Mesothelial cell of epicardium (in vitro differentiated cells): ENCODE measurements at regions not wholly inside any gene's neighbourhood (a gene's known extent, or its start where the extent isn't known, plus 50 kb on each side); places are given as distances from the start of the nearest gene placed in this dataset.

Experiments used
- DNase-seq, 2 experiments: peaks; one replicate each; pipeline ENCODE4 v3.0.0; 2021; ENCODE audit warnings: low spot score in 2 of 2; ENCODE audit not compliant: unreplicated experiment in 2 of 2
- H3K27ac Mint-ChIP-seq: 2 replicates; pipeline ENCODE4 v1.8.0; 2021; ENCODE audit warnings: mixed read lengths
- H3K27me3 Mint-ChIP-seq: 2 replicates; pipeline ENCODE4 v1.8.0; 2021; ENCODE audit warnings: low read depth, mixed read lengths
- H3K36me3 Mint-ChIP-seq: 2 replicates; pipeline ENCODE4 v1.8.0; 2021; ENCODE audit warnings: mixed read lengths
- H3K4me1 Mint-ChIP-seq: 2 replicates; pipeline ENCODE4 v1.8.0; 2021; ENCODE audit warnings: mixed read lengths
- H3K4me3 Mint-ChIP-seq: 2 replicates; pipeline ENCODE4 v1.8.0; 2021; ENCODE audit warnings: mild to moderate bottlenecking, moderate library complexity, mixed read lengths
- H3K9me3 Mint-ChIP-seq: 2 replicates; pipeline ENCODE4 v1.8.0; 2021; ENCODE audit warnings: mixed read lengths
- TF ChIP-seq, protein P1 (sequence below): fragments of 200-600 bp; sonication (generic); IDR thresholded peaks from one replicate; pipeline ENCODE4 v1.5.0; 2021; ENCODE audit warnings: antibody characterized with exemption; ENCODE audit not compliant: unreplicated experiment

- H3K9me3 Mint-ChIP-seq = peaks cover 11% of the 10 kb centered on the region
- peaks cover 14% of the 10 kb centered on the region for H3K4me1 Mint-ChIP-seq
- no peak overlapping the region for H3K27ac Mint-ChIP-seq
- H3K27me3 Mint-ChIP-seq = no peaks in the 10 kb centered on the region
- no peak for DNase-seq
- H3K4me3 Mint-ChIP-seq = no peak overlapping the region
- H3K36me3 Mint-ChIP-seq = peaks cover 3% of the 10 kb centered on the region
- TF ChIP-seq, protein P1, sequence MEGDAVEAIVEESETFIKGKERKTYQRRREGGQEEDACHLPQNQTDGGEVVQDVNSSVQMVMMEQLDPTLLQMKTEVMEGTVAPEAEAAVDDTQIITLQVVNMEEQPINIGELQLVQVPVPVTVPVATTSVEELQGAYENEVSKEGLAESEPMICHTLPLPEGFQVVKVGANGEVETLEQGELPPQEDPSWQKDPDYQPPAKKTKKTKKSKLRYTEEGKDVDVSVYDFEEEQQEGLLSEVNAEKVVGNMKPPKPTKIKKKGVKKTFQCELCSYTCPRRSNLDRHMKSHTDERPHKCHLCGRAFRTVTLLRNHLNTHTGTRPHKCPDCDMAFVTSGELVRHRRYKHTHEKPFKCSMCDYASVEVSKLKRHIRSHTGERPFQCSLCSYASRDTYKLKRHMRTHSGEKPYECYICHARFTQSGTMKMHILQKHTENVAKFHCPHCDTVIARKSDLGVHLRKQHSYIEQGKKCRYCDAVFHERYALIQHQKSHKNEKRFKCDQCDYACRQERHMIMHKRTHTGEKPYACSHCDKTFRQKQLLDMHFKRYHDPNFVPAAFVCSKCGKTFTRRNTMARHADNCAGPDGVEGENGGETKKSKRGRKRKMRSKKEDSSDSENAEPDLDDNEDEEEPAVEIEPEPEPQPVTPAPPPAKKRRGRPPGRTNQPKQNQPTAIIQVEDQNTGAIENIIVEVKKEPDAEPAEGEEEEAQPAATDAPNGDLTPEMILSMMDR = no peak
Observed at GRCh38 chr22:34570408-34570807, 495.6 kb upstream of the ISX start.

DNA sequence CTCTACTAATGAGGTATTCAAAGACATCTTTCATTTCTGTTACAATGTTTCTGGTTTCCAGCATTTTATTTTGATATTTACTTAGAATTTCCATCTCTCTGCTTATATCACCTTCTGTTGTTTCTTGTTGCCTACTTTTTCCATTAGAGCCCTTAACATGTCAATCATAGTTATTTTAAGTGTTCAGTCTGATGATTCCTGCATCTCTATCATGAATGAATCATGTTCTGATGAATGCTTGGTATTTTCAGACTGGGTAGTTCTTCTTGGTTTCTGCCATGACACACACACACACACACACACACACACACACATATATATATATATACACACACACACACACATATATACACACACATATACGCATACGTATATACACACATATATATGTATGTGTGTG, 486.4 kb upstream of the ISX start:
- H3K27me3 Mint-ChIP-seq = no peaks in the 10 kb centered on the region
- no peak overlapping the region for H3K27ac Mint-ChIP-seq
- no peaks in the 10 kb centered on the region for H3K4me1 Mint-ChIP-seq
- TF ChIP-seq, protein P1 = no peak
- peaks cover 20% of the 10 kb centered on the region for H3K9me3 Mint-ChIP-seq
- H3K4me3 Mint-ChIP-seq = no peak overlapping the region
- DNase-seq = no peak
- no peaks in the 10 kb centered on the region for H3K36me3 Mint-ChIP-seq

DNA sequence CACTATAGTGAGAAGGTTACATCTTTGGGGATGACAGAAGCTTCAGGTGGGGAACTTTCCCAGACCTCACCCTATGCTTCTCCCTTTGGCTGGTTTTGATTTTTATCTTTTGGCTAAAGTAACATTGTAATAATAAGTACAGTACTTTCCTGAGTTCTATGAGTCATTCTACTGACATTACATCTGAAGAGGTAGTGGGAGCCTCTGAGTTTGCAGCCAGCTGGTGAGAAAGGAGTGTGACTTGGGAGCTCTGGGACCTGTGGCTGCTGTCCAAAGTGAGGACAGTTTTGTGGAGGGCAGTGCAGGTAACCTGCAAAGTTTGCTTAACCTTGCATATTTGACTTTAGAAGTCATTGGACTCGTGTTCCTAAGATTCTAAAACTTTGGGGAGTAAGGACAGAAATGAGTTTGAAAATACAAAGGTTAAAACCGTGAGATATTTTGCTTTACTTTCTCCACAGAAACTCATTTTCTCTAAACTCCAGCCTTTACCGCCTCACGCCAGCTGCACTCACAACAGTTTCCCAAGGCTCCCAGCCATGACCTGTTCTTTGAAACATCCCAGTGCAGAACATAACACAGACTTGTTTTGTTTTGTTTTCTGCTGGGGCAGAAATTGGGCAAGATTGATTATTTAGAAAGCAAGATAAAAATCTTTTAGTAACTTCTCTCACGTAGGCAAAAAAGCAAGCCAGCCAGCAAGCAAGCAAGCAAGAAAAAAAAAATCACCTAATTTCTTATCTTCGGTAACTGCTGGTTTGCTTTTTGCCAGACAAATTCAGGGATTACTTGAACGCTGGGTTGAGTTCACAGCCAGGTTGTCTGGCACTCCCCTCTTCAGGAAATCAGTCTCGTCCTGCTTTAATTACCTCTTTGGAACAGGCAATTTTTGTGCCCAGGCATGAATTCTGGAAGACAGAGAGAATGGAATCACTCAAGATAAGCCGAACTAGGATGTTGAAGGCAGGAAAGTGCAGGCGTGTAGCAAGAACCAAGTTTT, 478.3 kb upstream of the ISX start:
- Mint-ChIP-seq H3K4me1 (peaks cover 33% of the 10 kb centered on the region), H3K4me3 (peak overlapping the region; percentile 11), H3K36me3 (no peaks in the 10 kb centered on the region), H3K27me3 (no peaks in the 10 kb centered on the region), H3K9me3 (peaks cover 9% of the 10 kb centered on the region), H3K27ac (peak overlapping the region; percentile 88)
- no peak for DNase-seq
- TF ChIP-seq, protein P1 = no peak

- H3K27me3 Mint-ChIP-seq = no peaks in the 10 kb centered on the region
- H3K36me3 Mint-ChIP-seq = no peaks in the 10 kb centered on the region
- H3K9me3 Mint-ChIP-seq = no peaks in the 10 kb centered on the region
- peaks cover 33% of the 10 kb centered on the region for H3K4me1 Mint-ChIP-seq
- TF ChIP-seq, protein P1 = no peak
- H3K27ac Mint-ChIP-seq = no peak overlapping the region
- H3K4me3 Mint-ChIP-seq = no peak overlapping the region
- DNase-seq = no peak
Observed at GRCh38 chr22:34588871-34589545, 476.9 kb upstream of the ISX start.

- Mint-ChIP-seq H3K4me3 (no peak overlapping the region), H3K27me3 (no peaks in the 10 kb centered on the region), H3K36me3 (no peaks in the 10 kb centered on the region), H3K4me1 (peaks cover 19% of the 10 kb centered on the region), H3K27ac (no peak overlapping the region), H3K9me3 (no peaks in the 10 kb centered on the region)
- TF ChIP-seq, protein P1 = no peak
- DNase-seq = no peak
Observed at GRCh38 chr22:34592123-34592740, 473.7 kb upstream of the ISX start.
